WTC11 (cell line): ENCODE measurements at regions not wholly inside any gene's neighbourhood (a gene's known extent, or its start where the extent isn't known, plus 50 kb on each side); places are given as distances from the start of the nearest gene placed in this dataset.

Experiments used
- ATAC-seq: fragments of 200-7000 bp; cut with Tn5 transposase; 2 replicates; pipeline ENCODE4 v1.10.0; 2021; ENCODE audit warnings: mild to moderate bottlenecking, moderate library complexity
- CTCF ChIA-PET: fragments of 300-600 bp; sonication (Branson Sonifier 250); formaldehyde crosslinking; loops from one replicate; lab custom pipeline; 2021; ENCODE audit warnings: antibody characterized with exemption; lab: Charles Lee
- POLR2A ChIA-PET: fragments of 350-600 bp; sonication (Branson Sonifier 250); formaldehyde crosslinking; loops from one replicate; lab custom pipeline; 2021; ENCODE audit warnings: antibody characterized with exemption; lab: Charles Lee
- DNase-seq: peaks from one replicate; pipeline ENCODE4 v3.0.0; 2021; ENCODE audit warnings: low spot score
- H3K27ac Mint-ChIP-seq: 2 replicates; pipeline ENCODE4 v1.8.0; 2021; ENCODE audit warnings: mixed read lengths
- H3K27me3 Mint-ChIP-seq: 2 replicates; pipeline ENCODE4 v1.8.0; 2021; ENCODE audit warnings: low read depth, mild to moderate bottlenecking, moderate library complexity, mixed read lengths
- H3K36me3 Mint-ChIP-seq: 2 replicates; pipeline ENCODE4 v1.8.0; 2021; ENCODE audit warnings: mixed read lengths
- H3K4me1 Mint-ChIP-seq: 2 replicates; pipeline ENCODE4 v1.8.0; 2022; ENCODE audit warnings: mixed read lengths
- H3K4me3 Mint-ChIP-seq: 2 replicates; pipeline ENCODE4 v1.8.0; 2021; ENCODE audit warnings: mild to moderate bottlenecking, moderate library complexity, mixed read lengths
- H3K9me3 Mint-ChIP-seq: 2 replicates; pipeline ENCODE4 v1.8.0; 2021; ENCODE audit warnings: mixed read lengths
- AR ChIP-seq: fragments of 250-450 bp; sonication (Bioruptor Pico); IDR thresholded peaks from 2 replicates; pipeline ENCODE4 v1.9.0; 2021; ENCODE audit warnings: mild to moderate bottlenecking
- CBFB ChIP-seq: sonication (generic); formaldehyde crosslinking; IDR thresholded peaks from 2 replicates; pipeline ENCODE4 v1.8.1; 2022; ENCODE audit warnings: mild to moderate bottlenecking, low read depth, missing genetic modification reagents
- EMX1 ChIP-seq: fragments of 250-450 bp; sonication (Bioruptor Pico); IDR thresholded peaks from 2 replicates; pipeline ENCODE4 v1.8.0; 2021; ENCODE audit warnings: mild to moderate bottlenecking
- ESRRA ChIP-seq: sonication (generic); formaldehyde crosslinking; IDR thresholded peaks from 2 replicates; pipeline ENCODE4 v1.8.1; 2022; ENCODE audit warnings: mild to moderate bottlenecking, missing genetic modification reagents, borderline replicate concordance
- FOXP1 ChIP-seq: sonication (generic); formaldehyde crosslinking; IDR thresholded peaks from 2 replicates; pipeline ENCODE4 v1.8.0; 2022; ENCODE audit warnings: missing genetic modification reagents, mild to moderate bottlenecking, moderate library complexity, borderline replicate concordance
- GRHL2 ChIP-seq: fragments of 250-450 bp; sonication (Bioruptor Pico); IDR thresholded peaks from 2 replicates; pipeline ENCODE4 v1.8.0; 2022; ENCODE audit warnings: mild to moderate bottlenecking, moderate library complexity; ENCODE audit not compliant: insufficient replicate concordance, severe bottlenecking
- IRF1 ChIP-seq: sonication (generic); formaldehyde crosslinking; IDR thresholded peaks from 2 replicates; pipeline ENCODE4 v1.8.0; 2023; ENCODE audit warnings: missing genetic modification reagents
- JAZF1 ChIP-seq: fragments of 250-450 bp; sonication (Bioruptor Pico); IDR thresholded peaks from 2 replicates; pipeline ENCODE4 v1.9.0; 2021; ENCODE audit warnings: moderate library complexity, mild to moderate bottlenecking, inconsistent platforms
- MAX ChIP-seq: sonication (generic); formaldehyde crosslinking; IDR thresholded peaks from 2 replicates; pipeline ENCODE4 v1.8.0; 2022; ENCODE audit warnings: mild to moderate bottlenecking, missing genetic modification reagents
- NR3C1 ChIP-seq: sonication (generic); formaldehyde crosslinking; conservative IDR thresholded peaks from 2 replicates; pipeline ENCODE4 v1.8.1; 2023; ENCODE audit warnings: low read depth, mild to moderate bottlenecking, missing genetic modification reagents
- PRDM15 ChIP-seq: sonication (generic); formaldehyde crosslinking; IDR thresholded peaks from 2 replicates; pipeline ENCODE4 v1.8.0; 2022; ENCODE audit warnings: missing genetic modification reagents
- PRRX2 ChIP-seq: fragments of 250-450 bp; sonication (Bioruptor Pico); IDR thresholded peaks from 2 replicates; pipeline ENCODE4 v1.8.0; 2021; ENCODE audit warnings: mild to moderate bottlenecking
- RELA ChIP-seq: sonication (generic); formaldehyde crosslinking; IDR thresholded peaks from 2 replicates; pipeline ENCODE4 v1.8.1; 2022; ENCODE audit warnings: missing genetic modification reagents, mild to moderate bottlenecking, borderline replicate concordance
- TEAD1 ChIP-seq: sonication (generic); formaldehyde crosslinking; IDR thresholded peaks from 2 replicates; pipeline ENCODE4 v1.8.0; 2022; ENCODE audit warnings: mild to moderate bottlenecking, missing genetic modification reagents
- ZBTB43 ChIP-seq: sonication (generic); formaldehyde crosslinking; IDR thresholded peaks from 2 replicates; pipeline ENCODE4 v1.8.1; 2023; ENCODE audit warnings: mild to moderate bottlenecking, missing genetic modification reagents
- ZMAT4 ChIP-seq: fragments of 250-450 bp; sonication (Bioruptor Pico); IDR thresholded peaks from 2 replicates; pipeline ENCODE4 v1.9.0; 2021; ENCODE audit warnings: mild to moderate bottlenecking
- ZNF263 ChIP-seq: sonication (generic); formaldehyde crosslinking; IDR thresholded peaks from 2 replicates; pipeline ENCODE4 v1.8.1; 2022; ENCODE audit warnings: low read depth, mild to moderate bottlenecking, moderate library complexity, missing genetic modification reagents
- ZNF396 ChIP-seq: fragments of 250-450 bp; sonication (Bioruptor Pico); IDR thresholded peaks from 2 replicates; pipeline ENCODE4 v1.8.0; 2021; ENCODE audit warnings: mild to moderate bottlenecking, moderate library complexity, borderline replicate concordance
- ZNF416 ChIP-seq: fragments of 250-450 bp; sonication (Bioruptor Pico); IDR thresholded peaks from 2 replicates; pipeline ENCODE4 v1.9.0; 2021; ENCODE audit warnings: mild to moderate bottlenecking, inconsistent platforms
- ZNF671 ChIP-seq: fragments of 250-450 bp; sonication (Bioruptor Pico); IDR thresholded peaks from 2 replicates; pipeline ENCODE4 v1.8.0; 2021; ENCODE audit warnings: mild to moderate bottlenecking
- ZSCAN18 ChIP-seq: fragments of 250-450 bp; sonication (Bioruptor Pico); IDR thresholded peaks from 2 replicates; pipeline ENCODE4 v2.1.2; 2022; ENCODE audit warnings: mild to moderate bottlenecking, moderate library complexity

- TF ChIP-seq MAX (CRISPR knock-in tag) (no peak), PRRX2 (CRISPR knock-in tag) (no peak), ZNF416 (CRISPR knock-in tag) (no peak), AR (CRISPR knock-in tag) (no peak), GRHL2 (CRISPR knock-in tag) (no peak), RELA (CRISPR knock-in tag) (no peak), ZBTB43 (CRISPR knock-in tag) (no peak), NR3C1 (CRISPR knock-in tag) (no peak), IRF1 (no peak)
Observed at GRCh38 chr5:89327608-89328007, 444.6 kb upstream of the MEF2C start (continued).

GRCh38 chr5:89324990-89325389 is 442.0 kb upstream of the MEF2C start:
- H3K9me3 Mint-ChIP-seq: no peaks in the 10 kb centered on the region
- no peaks in the 10 kb centered on the region for H3K36me3 Mint-ChIP-seq
- no peak for TF ChIP-seq ZSCAN18 (CRISPR knock-in tag)
- no peak for TF ChIP-seq EMX1 (CRISPR knock-in tag)
- no peak for TF ChIP-seq CBFB (CRISPR knock-in tag)
- no peak for TF ChIP-seq NR3C1 (CRISPR knock-in tag)
- no peak for TF ChIP-seq JAZF1
- TF ChIP-seq ZNF263 (CRISPR knock-in tag): no peak
- no peak for TF ChIP-seq FOXP1 (CRISPR knock-in tag)
- H3K27ac Mint-ChIP-seq: no peak overlapping the region
- ATAC-seq: no peak
- DNase-seq: no peak
- no peak overlapping the region for H3K4me3 Mint-ChIP-seq
- ChIA-PET CTCF (no interaction called here), POLR2A (no interaction called here)
- H3K4me1 Mint-ChIP-seq: peaks cover 11% of the 10 kb centered on the region
- no peaks in the 10 kb centered on the region for H3K27me3 Mint-ChIP-seq

GRCh38 chr5:89320421-89321277 is 437.7 kb upstream of the MEF2C start:
- Mint-ChIP-seq H3K9me3 (0 out of 2 replicates have a peak, but pooled peaks cover 3% of the 10 kb centered on the region), H3K4me3 (no peak overlapping the region)
- TF ChIP-seq ESRRA (CRISPR knock-in tag): no peak
- TF ChIP-seq GRHL2 (CRISPR knock-in tag): no peak
- no peak for TF ChIP-seq TEAD1 (CRISPR knock-in tag)
- TF ChIP-seq PRDM15: no peak
- TF ChIP-seq ZNF396 (CRISPR knock-in tag): no peak
- no peak for TF ChIP-seq ZMAT4
- no peak for TF ChIP-seq PRRX2 (CRISPR knock-in tag)
- TF ChIP-seq ZNF671 (CRISPR knock-in tag): no peak

More at GRCh38 chr5:89320421-89321277, 437.7 kb upstream of the MEF2C start:
- POLR2A ChIA-PET: no interaction called here
- H3K27me3 Mint-ChIP-seq: no peaks in the 10 kb centered on the region
- CTCF ChIA-PET: interaction anchor here (1.7 kb wide), 1 partner anchor 591 kb away, joined by 4 read pairs; no protein-coding TSS in a partner anchor
- ATAC-seq (no peak), DNase-seq (no peak)
- H3K4me1 Mint-ChIP-seq: peaks cover 5% of the 10 kb centered on the region
- H3K27ac Mint-ChIP-seq: no peak overlapping the region
- H3K36me3 Mint-ChIP-seq: no peaks in the 10 kb centered on the region
